ENCODE measurements at regions not wholly inside any gene's neighbourhood (a gene's known extent, or its start where the extent isn't known, plus 50 kb on each side); places are given as distances from the start of the nearest gene placed in this dataset.
"Not testable (repeated sequence)": the region's sequence is repeated elsewhere in the genome, so short reads cannot be mapped to it uniquely, and the experiment has no call there.

DNA sequence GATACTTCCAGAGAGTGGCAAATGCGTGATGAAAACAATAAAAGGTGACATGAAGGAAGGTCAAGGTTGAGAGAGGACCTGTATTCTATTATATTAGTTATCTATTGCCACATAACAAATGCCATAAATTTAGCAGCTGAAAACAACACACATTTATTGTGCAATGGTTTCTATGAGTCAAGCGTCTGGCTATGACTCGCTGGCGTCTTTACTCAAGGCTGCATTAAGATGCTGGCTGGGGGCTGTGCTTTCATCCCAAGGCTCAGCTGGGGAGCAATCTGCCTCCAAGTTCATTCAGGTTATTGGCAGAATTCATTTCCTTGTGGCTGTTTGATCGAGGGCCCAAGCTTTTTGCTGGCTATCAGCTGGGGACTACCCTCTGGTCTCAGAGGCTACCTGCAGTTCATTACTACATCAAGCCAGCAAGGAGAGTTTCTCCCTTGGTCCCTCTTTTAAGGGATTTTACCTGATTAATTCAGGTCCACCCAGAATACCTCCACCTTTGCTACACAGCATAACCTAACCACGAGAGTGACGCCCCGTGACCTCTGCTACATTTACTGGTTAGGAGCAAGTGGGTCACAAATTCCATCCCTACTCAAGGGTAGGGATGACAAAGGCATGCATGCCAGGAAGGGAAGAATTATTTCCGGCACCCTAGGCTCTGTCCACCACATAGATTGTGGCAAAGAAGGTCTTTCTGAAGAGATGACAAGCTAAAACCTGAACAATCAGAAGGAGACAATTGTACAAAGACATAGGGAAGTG, 549.1 kb downstream of the MN1 start:
- no peak overlapping the region for H2AFZ ChIP-seq (ENCODE audit: low read length)
- no peaks in the 10 kb centered on the region for H3K4me1 ChIP-seq (ENCODE audit: insufficient read depth, low read length, severe bottlenecking)
- H4K20me1 ChIP-seq (ENCODE audit: insufficient read depth, low read length), result no peaks in the 10 kb centered on the region
- no peak overlapping the region for H3K27ac ChIP-seq (ENCODE audit: low read depth, low read length, poor library complexity, severe bottlenecking)
- H3K9me2 ChIP-seq (ENCODE audit: low read depth, low read length), result no peaks in the 10 kb centered on the region
- H3K9ac ChIP-seq (ENCODE audit: low read length), result no peak overlapping the region
- H3K27me3 ChIP-seq (ENCODE audit: insufficient read depth, low read length), result no peaks in the 10 kb centered on the region; the same call in 1 of the 2 replicates
- H3F3A ChIP-seq (ENCODE audit: insufficient read depth, low read length), result no peaks in the 10 kb centered on the region
- no peaks in the 10 kb centered on the region for H3K79me2 ChIP-seq (ENCODE audit: insufficient read depth, low read length)
- TF ChIP-seq EZH2 (IDR thresholded peaks at IDR 0.05; ENCODE audit: borderline replicate concordance, low read length), result no peak
- TF ChIP-seq, protein P1, sequence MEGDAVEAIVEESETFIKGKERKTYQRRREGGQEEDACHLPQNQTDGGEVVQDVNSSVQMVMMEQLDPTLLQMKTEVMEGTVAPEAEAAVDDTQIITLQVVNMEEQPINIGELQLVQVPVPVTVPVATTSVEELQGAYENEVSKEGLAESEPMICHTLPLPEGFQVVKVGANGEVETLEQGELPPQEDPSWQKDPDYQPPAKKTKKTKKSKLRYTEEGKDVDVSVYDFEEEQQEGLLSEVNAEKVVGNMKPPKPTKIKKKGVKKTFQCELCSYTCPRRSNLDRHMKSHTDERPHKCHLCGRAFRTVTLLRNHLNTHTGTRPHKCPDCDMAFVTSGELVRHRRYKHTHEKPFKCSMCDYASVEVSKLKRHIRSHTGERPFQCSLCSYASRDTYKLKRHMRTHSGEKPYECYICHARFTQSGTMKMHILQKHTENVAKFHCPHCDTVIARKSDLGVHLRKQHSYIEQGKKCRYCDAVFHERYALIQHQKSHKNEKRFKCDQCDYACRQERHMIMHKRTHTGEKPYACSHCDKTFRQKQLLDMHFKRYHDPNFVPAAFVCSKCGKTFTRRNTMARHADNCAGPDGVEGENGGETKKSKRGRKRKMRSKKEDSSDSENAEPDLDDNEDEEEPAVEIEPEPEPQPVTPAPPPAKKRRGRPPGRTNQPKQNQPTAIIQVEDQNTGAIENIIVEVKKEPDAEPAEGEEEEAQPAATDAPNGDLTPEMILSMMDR (IDR thresholded peaks at IDR 0.05; ENCODE audit: low read length), result no peak
- H3K36me3 ChIP-seq (ENCODE audit: insufficient read depth, low read length), result no peaks in the 10 kb centered on the region
- H3K4me2 ChIP-seq (ENCODE audit: low read length), result no peak overlapping the region
- no peak overlapping the region for H3K4me3 ChIP-seq (ENCODE audit: low read depth, low read length, poor library complexity, severe bottlenecking)
- no peaks in the 10 kb centered on the region for H3K9me3 ChIP-seq (ENCODE audit: low read length)

DNA sequence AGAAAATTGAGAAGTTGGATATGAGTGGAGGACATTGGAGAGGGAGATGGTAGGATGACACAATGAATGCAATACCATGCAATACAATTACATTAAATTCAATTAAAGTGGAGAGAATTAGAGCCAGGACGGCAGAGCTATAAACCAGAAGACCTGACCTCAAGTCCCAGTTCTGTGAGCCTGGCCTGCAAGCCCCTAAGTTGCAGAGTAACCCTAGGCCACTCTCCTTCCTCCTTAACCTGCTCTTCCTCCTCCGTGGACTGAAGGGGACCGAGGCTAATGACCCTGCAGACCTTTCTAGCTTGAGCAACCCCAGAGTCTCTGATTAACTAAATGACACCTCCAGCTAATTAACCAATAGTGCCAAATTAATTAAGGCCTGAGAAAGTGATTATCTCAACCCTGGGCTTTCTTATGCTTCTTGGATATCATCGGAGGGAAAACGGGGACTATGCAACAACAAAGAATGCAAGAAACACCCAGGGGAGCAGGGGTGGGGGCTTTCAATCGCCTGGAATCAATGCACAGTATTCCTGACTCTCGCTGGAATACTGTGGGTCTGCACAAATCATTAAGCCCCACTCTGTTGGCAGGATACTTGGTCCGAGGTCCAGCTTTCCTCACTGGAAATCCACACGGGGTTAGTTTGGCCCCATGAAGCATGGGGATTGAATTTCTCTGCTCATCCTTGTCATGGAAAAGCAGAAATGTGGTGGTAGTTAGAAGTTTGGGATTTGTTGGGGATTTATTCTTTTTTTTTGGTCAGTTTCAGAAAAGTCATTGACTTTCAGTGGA, 548.3 kb downstream of the MN1 start:
- Histone ChIP-seq H4K20me1 (ENCODE audit: insufficient read depth, low read length) (no peaks in the 10 kb centered on the region), H3K4me1 (ENCODE audit: insufficient read depth, low read length, severe bottlenecking) (no peaks in the 10 kb centered on the region), H3K27ac (ENCODE audit: low read depth, low read length, poor library complexity, severe bottlenecking) (no peak overlapping the region), H3K79me2 (ENCODE audit: insufficient read depth, low read length) (no peaks in the 10 kb centered on the region), H3K9me2 (ENCODE audit: low read depth, low read length) (no peaks in the 10 kb centered on the region), H3K27me3 (ENCODE audit: insufficient read depth, low read length) (no peaks in the 10 kb centered on the region; the same call in 1 of the 2 replicates), H2AFZ (ENCODE audit: low read length) (no peak overlapping the region), H3F3A (ENCODE audit: insufficient read depth, low read length) (no peaks in the 10 kb centered on the region), H3K9me3 (ENCODE audit: low read length) (no peaks in the 10 kb centered on the region), H3K4me2 (ENCODE audit: low read length) (no peak overlapping the region), H3K36me3 (ENCODE audit: insufficient read depth, low read length) (no peaks in the 10 kb centered on the region), H3K4me3 (ENCODE audit: low read depth, low read length, poor library complexity, severe bottlenecking) (no peak overlapping the region), H3K9ac (ENCODE audit: low read length) (no peak overlapping the region)
- no peak for TF ChIP-seq EZH2 (IDR thresholded peaks at IDR 0.05; ENCODE audit: borderline replicate concordance, low read length)
- TF ChIP-seq, protein P1 (IDR thresholded peaks at IDR 0.05; ENCODE audit: low read length), result no peak

DNA sequence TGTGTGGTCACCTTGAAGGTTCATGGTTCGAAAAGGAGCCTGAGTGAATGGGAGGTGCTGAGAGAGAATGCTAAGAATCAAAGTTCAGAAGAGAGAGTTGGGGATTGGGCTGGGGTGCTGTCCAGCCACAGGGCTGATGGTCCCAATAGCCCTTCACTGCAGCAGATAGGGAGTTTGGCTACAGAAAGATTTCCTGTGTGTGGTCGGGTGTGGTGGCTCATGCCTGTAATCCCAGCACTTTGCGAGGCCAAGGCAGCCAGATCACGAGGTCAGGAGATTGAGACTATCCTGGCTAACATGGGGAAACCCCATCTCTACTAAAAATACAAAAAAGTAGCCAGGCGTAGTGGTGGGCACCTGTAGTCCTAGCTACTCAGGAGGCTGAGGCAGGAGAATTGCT, 547.5 kb downstream of the MN1 start:
- H3K4me3 ChIP-seq (ENCODE audit: low read depth, low read length, poor library complexity, severe bottlenecking); H3K27me3 ChIP-seq (ENCODE audit: insufficient read depth, low read length); H3K9me3 ChIP-seq (ENCODE audit: low read length); H3K36me3 ChIP-seq (ENCODE audit: insufficient read depth, low read length); H3K79me2 ChIP-seq (ENCODE audit: insufficient read depth, low read length); H3K9me2 ChIP-seq (ENCODE audit: low read depth, low read length); H3F3A ChIP-seq (ENCODE audit: insufficient read depth, low read length); H3K27ac ChIP-seq (ENCODE audit: low read depth, low read length, poor library complexity, severe bottlenecking); H3K9ac ChIP-seq (ENCODE audit: low read length); H2AFZ ChIP-seq (ENCODE audit: low read length); H4K20me1 ChIP-seq (ENCODE audit: insufficient read depth, low read length); H3K4me1 ChIP-seq (ENCODE audit: insufficient read depth, low read length, severe bottlenecking); H3K4me2 ChIP-seq (ENCODE audit: low read length): not testable (repeated sequence)

Measured in OCI-LY1 (cell line).